GM23338 (cell line): ENCODE measurements at regions not wholly inside any gene's neighbourhood (a gene's known extent, or its start where the extent isn't known, plus 50 kb on each side); places are given as distances from the start of the nearest gene placed in this dataset.

ENCODE experiments used
- ATAC-seq: fragments of 200-7000 bp; cut with Tn5 transposase; 3 replicates; pipeline ENCODE4 v1.9.1; 2020
- DNase-seq: peaks from one replicate; pipeline ENCODE4 v3.0.0-alpha.2; 2015; ENCODE audit warnings: low spot score
- H2AFZ ChIP-seq: fragments of 200-600 bp; sonication (generic); 2 replicates; pipeline ENCODE4 v1.8.0; 2016; ENCODE audit warnings: antibody characterized with exemption, mild to moderate bottlenecking, moderate library complexity
- H3F3A ChIP-seq: fragments of 200-600 bp; sonication (generic); replicated peaks from 2 replicates; pipeline ENCODE4 v1.8.0; 2017; ENCODE audit warnings: antibody characterized with exemption, mixed run types, low read depth
- H3K27ac ChIP-seq: fragments of 200-600 bp; sonication (generic); 2 replicates; pipeline ENCODE4 v1.6.1; 2016; ENCODE audit warnings: low read depth
- H3K27me3 ChIP-seq: fragments of 200-600 bp; sonication (generic); 2 replicates; pipeline ENCODE4 v1.8.0; 2016; ENCODE audit warnings: mild to moderate bottlenecking, mixed run types, moderate library complexity; ENCODE audit not compliant: insufficient read depth
- H3K36me3 ChIP-seq: fragments of 200-600 bp; sonication (generic); 2 replicates; pipeline ENCODE4 v1.8.0; 2016; ENCODE audit warnings: mild to moderate bottlenecking; ENCODE audit not compliant: insufficient read depth
- H3K4me1 ChIP-seq: fragments of 200-600 bp; sonication (generic); 2 replicates; pipeline ENCODE4 v1.8.0; 2016; ENCODE audit warnings: mild to moderate bottlenecking, moderate library complexity; ENCODE audit not compliant: insufficient read depth
- H3K4me2 ChIP-seq: fragments of 200-600 bp; sonication (generic); 2 replicates; pipeline ENCODE4 v1.7.1; 2017; ENCODE audit warnings: mixed run types
- H3K4me3 ChIP-seq: fragments of 200-600 bp; sonication (generic); 2 replicates; pipeline ENCODE4 v1.6.1; 2016; ENCODE audit warnings: mixed run types
- H3K79me2 ChIP-seq: fragments of 200-600 bp; sonication (generic); replicated peaks from 2 replicates; pipeline ENCODE4 v1.8.0; 2017; ENCODE audit warnings: mild to moderate bottlenecking; ENCODE audit not compliant: insufficient read depth
- H3K9me2 ChIP-seq: fragments of 200-600 bp; sonication (generic); 2 replicates; pipeline ENCODE4 v1.8.0; 2017; ENCODE audit not compliant: insufficient read depth
- H4K20me1 ChIP-seq: fragments of 200-600 bp; sonication (generic); replicated peaks from 2 replicates; pipeline ENCODE4 v1.8.0; 2017; ENCODE audit warnings: mild to moderate bottlenecking; ENCODE audit not compliant: insufficient read depth
- H3K27ac Mint-ChIP-seq: 2 replicates; pipeline ENCODE4 v1.8.0; 2020; ENCODE audit warnings: inconsistent platforms, mild to moderate bottlenecking, moderate library complexity, mixed read lengths
- H3K27me3 Mint-ChIP-seq: 3 replicates; pipeline ENCODE4 v1.8.0; 2022; ENCODE audit warnings: low read depth, mild to moderate bottlenecking, moderate library complexity, mixed read lengths, inconsistent platforms; ENCODE audit not compliant: insufficient read depth, poor library complexity
- H3K36me3 Mint-ChIP-seq: 3 replicates; pipeline ENCODE4 v1.8.0; 2021; ENCODE audit warnings: low read depth, mild to moderate bottlenecking, inconsistent platforms, moderate library complexity, mixed read lengths
- H3K4me1 Mint-ChIP-seq: 3 replicates; pipeline ENCODE4 v1.8.0; 2020; ENCODE audit warnings: mild to moderate bottlenecking, inconsistent platforms, mixed read lengths
- H3K4me3 Mint-ChIP-seq: 3 replicates; pipeline ENCODE4 v1.8.0; 2021; ENCODE audit warnings: moderate library complexity, mild to moderate bottlenecking, inconsistent platforms, mixed read lengths
- H3K9me3 Mint-ChIP-seq: 3 replicates; pipeline ENCODE4 v1.8.0; 2020; ENCODE audit warnings: moderate library complexity, mild to moderate bottlenecking, inconsistent platforms, mixed read lengths
- EZH2 ChIP-seq: fragments of 200-600 bp; sonication (generic); IDR thresholded peaks from one replicate; pipeline ENCODE4 v1.8.0; 2017; ENCODE audit warnings: antibody characterized with exemption, mild to moderate bottlenecking, low read depth; ENCODE audit not compliant: unreplicated experiment
- NANOG ChIP-seq: IDR thresholded peaks from 2 replicates; pipeline ENCODE4 v1.6.1; 2016; ENCODE audit warnings: antibody characterized with exemption, borderline replicate concordance
- POLR2AphosphoS5 ChIP-seq: IDR thresholded peaks from 2 replicates; pipeline ENCODE4 v1.6.1; 2016; ENCODE audit warnings: antibody characterized with exemption, low read depth
- ZNF114 ChIP-seq: fragments of 250-450 bp; sonication (Bioruptor Pico); IDR thresholded peaks from 2 replicates; pipeline ENCODE4 v1.5.0; 2020; ENCODE audit warnings: mild to moderate bottlenecking, moderate library complexity
- TF ChIP-seq, protein P1 (sequence below): fragments of 250-450 bp; sonication (Bioruptor Pico); IDR thresholded peaks from 2 replicates; pipeline ENCODE4 v1.5.0; 2020; ENCODE audit warnings: mild to moderate bottlenecking, moderate library complexity
- TF ChIP-seq, protein P2 (sequence below): IDR thresholded peaks from one replicate; pipeline ENCODE4 v1.6.1; 2018; ENCODE audit warnings: antibody characterized with exemption; ENCODE audit not compliant: unreplicated experiment

DNA sequence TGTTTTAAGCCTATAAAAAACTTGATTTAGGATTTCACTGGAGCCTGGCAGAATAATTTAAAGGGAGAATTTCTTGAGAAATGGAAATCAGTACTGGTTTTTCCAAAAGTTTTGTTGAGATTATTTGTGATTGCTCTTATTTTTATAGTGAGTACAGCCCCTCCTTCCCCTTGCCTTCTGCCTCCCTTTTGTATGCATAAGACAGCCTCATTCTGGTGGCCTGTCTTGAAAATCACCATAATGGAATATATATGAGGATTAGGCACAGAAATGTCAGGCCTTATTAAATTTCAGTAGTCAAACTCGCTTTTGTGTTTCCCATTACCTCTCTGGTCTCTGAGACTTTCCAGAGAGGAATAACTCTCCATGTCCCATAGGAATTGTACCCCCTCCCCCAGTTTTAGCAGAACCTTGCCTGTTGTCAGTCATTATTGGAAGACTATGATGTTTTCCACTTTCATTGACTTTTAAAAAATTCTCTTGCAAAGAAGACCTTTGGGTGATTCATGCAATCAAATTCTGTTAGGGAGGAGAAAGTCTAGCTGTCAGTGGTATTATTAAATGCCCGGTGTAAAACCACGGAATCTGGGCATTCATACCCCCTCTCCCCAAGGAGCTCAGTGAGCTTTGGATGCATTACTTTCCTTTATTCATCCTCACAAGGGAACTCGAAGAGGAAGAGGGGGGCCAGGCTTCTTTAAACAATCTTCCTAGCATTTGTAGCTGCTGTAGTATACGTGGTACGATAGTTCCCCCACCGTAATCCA, 171.6 kb upstream of the TSC22D2 start:
- no peak for DNase-seq

DNA sequence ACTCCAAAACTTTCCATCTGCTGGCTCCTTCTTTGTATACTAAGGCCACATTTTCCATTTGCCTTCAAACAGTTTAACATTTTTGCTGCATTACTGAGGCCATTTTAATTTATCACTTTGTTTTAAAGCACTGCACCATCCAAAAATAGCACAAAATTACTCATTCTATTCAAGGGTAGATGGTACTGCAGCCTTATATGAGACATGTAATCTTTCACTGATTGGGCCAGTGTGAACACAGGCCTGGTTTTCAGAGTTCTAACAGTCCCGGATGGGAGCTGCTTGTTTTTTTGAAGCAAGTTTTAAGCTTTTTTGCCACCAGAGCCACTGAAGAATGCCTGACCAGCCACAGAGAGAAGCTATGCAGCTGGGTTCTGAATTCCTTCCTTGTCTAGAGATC, 172.3 kb upstream of the TSC22D2 start:
- no peaks in the 10 kb centered on the region for H3K36me3 ChIP-seq
- no peaks in the 10 kb centered on the region for H3K79me2 ChIP-seq
- no peak overlapping the region for H3K4me2 ChIP-seq
- no peaks in the 10 kb centered on the region for H3K36me3 Mint-ChIP-seq
- H3K4me1 Mint-ChIP-seq, result peaks cover 13% of the 10 kb centered on the region
- H3K27me3 ChIP-seq, result no peaks in the 10 kb centered on the region
- no peaks in the 10 kb centered on the region for H3K9me2 ChIP-seq
- TF ChIP-seq NANOG (no peak), ZNF114 (CRISPR knock-in tag) (no peak), EZH2 (no peak)
- TF ChIP-seq, protein P1, sequence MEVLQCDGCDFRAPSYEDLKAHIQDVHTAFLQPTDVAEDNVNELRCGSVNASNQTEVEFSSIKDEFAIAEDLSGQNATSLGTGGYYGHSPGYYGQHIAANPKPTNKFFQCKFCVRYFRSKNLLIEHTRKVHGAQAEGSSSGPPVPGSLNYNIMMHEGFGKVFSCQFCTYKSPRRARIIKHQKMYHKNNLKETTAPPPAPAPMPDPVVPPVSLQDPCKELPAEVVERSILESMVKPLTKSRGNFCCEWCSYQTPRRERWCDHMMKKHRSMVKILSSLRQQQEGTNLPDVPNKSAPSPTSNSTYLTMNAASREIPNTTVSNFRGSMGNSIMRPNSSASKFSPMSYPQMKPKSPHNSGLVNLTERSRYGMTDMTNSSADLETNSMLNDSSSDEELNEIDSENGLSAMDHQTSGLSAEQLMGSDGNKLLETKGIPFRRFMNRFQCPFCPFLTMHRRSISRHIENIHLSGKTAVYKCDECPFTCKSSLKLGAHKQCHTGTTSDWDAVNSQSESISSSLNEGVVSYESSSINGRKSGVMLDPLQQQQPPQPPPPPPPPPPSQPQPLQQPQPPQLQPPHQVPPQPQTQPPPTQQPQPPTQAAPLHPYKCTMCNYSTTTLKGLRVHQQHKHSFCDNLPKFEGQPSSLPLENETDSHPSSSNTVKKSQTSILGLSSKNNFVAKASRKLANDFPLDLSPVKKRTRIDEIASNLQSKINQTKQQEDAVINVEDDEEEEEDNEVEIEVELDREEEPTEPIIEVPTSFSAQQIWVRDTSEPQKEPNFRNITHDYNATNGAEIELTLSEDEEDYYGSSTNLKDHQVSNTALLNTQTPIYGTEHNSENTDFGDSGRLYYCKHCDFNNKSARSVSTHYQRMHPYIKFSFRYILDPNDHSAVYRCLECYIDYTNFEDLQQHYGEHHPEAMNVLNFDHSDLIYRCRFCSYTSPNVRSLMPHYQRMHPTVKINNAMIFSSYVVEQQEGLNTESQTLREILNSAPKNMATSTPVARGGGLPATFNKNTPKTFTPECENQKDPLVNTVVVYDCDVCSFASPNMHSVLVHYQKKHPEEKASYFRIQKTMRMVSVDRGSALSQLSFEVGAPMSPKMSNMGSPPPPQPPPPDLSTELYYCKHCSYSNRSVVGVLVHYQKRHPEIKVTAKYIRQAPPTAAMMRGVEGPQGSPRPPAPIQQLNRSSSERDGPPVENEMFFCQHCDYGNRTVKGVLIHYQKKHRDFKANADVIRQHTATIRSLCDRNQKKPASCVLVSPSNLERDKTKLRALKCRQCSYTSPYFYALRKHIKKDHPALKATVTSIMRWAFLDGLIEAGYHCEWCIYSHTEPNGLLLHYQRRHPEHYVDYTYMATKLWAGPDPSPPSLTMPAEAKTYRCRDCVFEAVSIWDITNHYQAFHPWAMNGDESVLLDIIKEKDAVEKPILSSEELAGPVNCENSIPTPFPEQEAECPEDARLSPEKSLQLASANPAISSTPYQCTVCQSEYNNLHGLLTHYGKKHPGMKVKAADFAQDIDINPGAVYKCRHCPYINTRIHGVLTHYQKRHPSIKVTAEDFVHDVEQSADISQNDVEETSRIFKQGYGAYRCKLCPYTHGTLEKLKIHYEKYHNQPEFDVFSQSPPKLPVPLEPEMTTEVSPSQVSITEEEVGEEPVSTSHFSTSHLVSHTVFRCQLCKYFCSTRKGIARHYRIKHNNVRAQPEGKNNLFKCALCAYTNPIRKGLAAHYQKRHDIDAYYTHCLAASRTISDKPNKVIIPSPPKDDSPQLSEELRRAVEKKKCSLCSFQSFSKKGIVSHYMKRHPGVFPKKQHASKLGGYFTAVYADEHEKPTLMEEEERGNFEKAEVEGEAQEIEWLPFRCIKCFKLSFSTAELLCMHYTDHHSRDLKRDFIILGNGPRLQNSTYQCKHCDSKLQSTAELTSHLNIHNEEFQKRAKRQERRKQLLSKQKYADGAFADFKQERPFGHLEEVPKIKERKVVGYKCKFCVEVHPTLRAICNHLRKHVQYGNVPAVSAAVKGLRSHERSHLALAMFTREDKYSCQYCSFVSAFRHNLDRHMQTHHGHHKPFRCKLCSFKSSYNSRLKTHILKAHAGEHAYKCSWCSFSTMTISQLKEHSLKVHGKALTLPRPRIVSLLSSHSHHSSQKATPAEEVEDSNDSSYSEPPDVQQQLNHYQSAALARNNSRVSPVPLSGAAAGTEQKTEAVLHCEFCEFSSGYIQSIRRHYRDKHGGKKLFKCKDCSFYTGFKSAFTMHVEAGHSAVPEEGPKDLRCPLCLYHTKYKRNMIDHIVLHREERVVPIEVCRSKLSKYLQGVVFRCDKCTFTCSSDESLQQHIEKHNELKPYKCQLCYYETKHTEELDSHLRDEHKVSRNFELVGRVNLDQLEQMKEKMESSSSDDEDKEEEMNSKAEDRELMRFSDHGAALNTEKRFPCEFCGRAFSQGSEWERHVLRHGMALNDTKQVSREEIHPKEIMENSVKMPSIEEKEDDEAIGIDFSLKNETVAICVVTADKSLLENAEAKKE (CRISPR knock-in tag), result no peak
- H3K27ac Mint-ChIP-seq, result no peak overlapping the region
- H3K4me1 ChIP-seq, result peaks cover 5% of the 10 kb centered on the region; the same call in 1 of the 2 replicates
- no peaks in the 10 kb centered on the region for H3K9me3 Mint-ChIP-seq
- no peak overlapping the region for H2AFZ ChIP-seq
- H3K4me3 ChIP-seq, result no peak overlapping the region
- peaks cover 1% of the 10 kb centered on the region for H3K27me3 Mint-ChIP-seq
- DNase-seq (no peak), ATAC-seq (no peak)
- no peak overlapping the region for H3K27ac ChIP-seq
- no peak overlapping the region for H3K4me3 Mint-ChIP-seq
- H4K20me1 ChIP-seq, result no peaks in the 10 kb centered on the region
- H3F3A ChIP-seq, result no peaks in the 10 kb centered on the region

More for the DNA sequence above, 171.6 kb upstream of the TSC22D2 start:
- Histone ChIP-seq H4K20me1 (no peaks in the 10 kb centered on the region), H3K4me3 (no peak overlapping the region), H3K9me2 (no peaks in the 10 kb centered on the region), H3K4me1 (peaks cover 8% of the 10 kb centered on the region; the same call in 1 of the 2 replicates), H2AFZ (no peak overlapping the region), H3K27ac (no peak overlapping the region), H3F3A (no peaks in the 10 kb centered on the region), H3K79me2 (no peaks in the 10 kb centered on the region), H3K36me3 (no peaks in the 10 kb centered on the region), H3K4me2 (no peak overlapping the region), H3K27me3 (no peaks in the 10 kb centered on the region)
- no peak for ATAC-seq
- no peak overlapping the region for H3K27ac Mint-ChIP-seq
- peaks cover 1% of the 10 kb centered on the region for H3K27me3 Mint-ChIP-seq
- no peaks in the 10 kb centered on the region for H3K36me3 Mint-ChIP-seq
- TF ChIP-seq, protein P2, sequence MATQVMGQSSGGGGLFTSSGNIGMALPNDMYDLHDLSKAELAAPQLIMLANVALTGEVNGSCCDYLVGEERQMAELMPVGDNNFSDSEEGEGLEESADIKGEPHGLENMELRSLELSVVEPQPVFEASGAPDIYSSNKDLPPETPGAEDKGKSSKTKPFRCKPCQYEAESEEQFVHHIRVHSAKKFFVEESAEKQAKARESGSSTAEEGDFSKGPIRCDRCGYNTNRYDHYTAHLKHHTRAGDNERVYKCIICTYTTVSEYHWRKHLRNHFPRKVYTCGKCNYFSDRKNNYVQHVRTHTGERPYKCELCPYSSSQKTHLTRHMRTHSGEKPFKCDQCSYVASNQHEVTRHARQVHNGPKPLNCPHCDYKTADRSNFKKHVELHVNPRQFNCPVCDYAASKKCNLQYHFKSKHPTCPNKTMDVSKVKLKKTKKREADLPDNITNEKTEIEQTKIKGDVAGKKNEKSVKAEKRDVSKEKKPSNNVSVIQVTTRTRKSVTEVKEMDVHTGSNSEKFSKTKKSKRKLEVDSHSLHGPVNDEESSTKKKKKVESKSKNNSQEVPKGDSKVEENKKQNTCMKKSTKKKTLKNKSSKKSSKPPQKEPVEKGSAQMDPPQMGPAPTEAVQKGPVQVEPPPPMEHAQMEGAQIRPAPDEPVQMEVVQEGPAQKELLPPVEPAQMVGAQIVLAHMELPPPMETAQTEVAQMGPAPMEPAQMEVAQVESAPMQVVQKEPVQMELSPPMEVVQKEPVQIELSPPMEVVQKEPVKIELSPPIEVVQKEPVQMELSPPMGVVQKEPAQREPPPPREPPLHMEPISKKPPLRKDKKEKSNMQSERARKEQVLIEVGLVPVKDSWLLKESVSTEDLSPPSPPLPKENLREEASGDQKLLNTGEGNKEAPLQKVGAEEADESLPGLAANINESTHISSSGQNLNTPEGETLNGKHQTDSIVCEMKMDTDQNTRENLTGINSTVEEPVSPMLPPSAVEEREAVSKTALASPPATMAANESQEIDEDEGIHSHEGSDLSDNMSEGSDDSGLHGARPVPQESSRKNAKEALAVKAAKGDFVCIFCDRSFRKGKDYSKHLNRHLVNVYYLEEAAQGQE, result no peak
- no peak for TF ChIP-seq POLR2AphosphoS5
- no peaks in the 10 kb centered on the region for H3K9me3 Mint-ChIP-seq
- H3K4me1 Mint-ChIP-seq, result peaks cover 17% of the 10 kb centered on the region
- H3K4me3 Mint-ChIP-seq, result no peak overlapping the region
